ENCODE measurements at regions not wholly inside any gene's neighbourhood (a gene's known extent, or its start where the extent isn't known, plus 50 kb on each side); places are given as distances from the start of the nearest gene placed in this dataset.

DNA sequence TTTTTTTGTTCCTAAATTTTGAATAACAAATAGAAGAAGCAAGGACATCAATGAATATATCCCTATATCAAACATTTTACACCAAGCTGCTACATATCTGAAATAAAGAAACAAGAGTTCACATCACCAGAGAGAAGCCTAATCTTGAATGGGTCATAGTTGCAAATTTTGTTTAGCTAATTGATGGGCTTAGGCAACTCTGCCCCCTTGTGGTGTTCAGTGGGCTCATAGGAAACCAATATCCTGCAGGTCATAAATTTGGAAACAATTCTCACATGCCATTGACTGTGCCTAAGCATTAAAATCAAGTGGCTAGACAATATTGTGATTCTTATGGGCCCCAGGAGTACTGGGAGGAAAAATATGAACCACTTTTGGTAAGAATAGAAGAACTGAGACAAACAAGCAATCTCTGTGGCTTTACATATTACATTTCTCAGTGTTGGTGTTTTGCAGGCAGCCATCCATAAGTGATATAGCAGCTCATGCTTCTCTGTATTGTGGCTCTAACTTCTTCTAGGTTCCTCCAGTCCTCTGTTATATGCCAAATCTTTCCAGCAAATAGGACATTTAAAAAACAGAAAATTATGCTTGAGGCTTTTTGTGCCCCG lies 1262.8 kb upstream of the PRMT6 start:
- peak; percentile 45 for DNase-seq
- no CpG with 5 or more reads among the region's 1 CpG for WGBS (ENCODE audit: insufficient coverage)
- Mint-ChIP-seq H3K27me3 (no peaks in the 10 kb centered on the region), H3K9me3 (ENCODE audit: insufficient read depth) (no peaks in the 10 kb centered on the region), H3K4me3 (no peak overlapping the region), H3K4me1 (peaks cover 4% of the 10 kb centered on the region), H3K27ac (no peak overlapping the region)
- Histone ChIP-seq H3K36me3 (replicated peaks in 1 of 2; ENCODE audit: control extremely low read depth in 1 of 2, control insufficient read depth in 1 of 2, extremely low read depth in 1 of 2, insufficient read depth in 2 of 2, low read length in 1 of 2) (no peaks in the 10 kb centered on the region), H2AFZ (ENCODE audit: insufficient read depth, low read depth, low read length, poor library complexity, severe bottlenecking) (no peak overlapping the region), H3K4me2 (replicated peaks; ENCODE audit: low read depth, low read length, poor library complexity, severe bottlenecking) (no peak overlapping the region), H3K79me2 (ENCODE audit: control insufficient read depth, insufficient read depth, low read length) (no peaks in the 10 kb centered on the region), H3K27ac (ENCODE audit: low read length in 2 of 2) (no peak overlapping the region), H3K4me3 (ENCODE audit: control extremely low read depth in 1 of 5, extremely low read depth in 1 of 5, insufficient read depth in 1 of 5, low read depth in 2 of 5, low read length in 4 of 5) (no peak overlapping the region), H3K4me1 (ENCODE audit: control insufficient read depth in 2 of 2, insufficient read depth in 2 of 2, low read length in 2 of 2) (no peaks in the 10 kb centered on the region), H3K9me3 (ENCODE audit: control extremely low read depth in 1 of 3, control insufficient read depth in 2 of 3, insufficient read depth in 1 of 3, low read length in 2 of 3) (peaks cover 0 to 3% (median 0%) of the 10 kb centered on the region in 3 donors), H3K27me3 (replicated peaks in 1 of 4; ENCODE audit: control extremely low read depth in 1 of 4, control insufficient read depth in 3 of 4, insufficient read depth in 4 of 4, low read length in 3 of 4) (no peaks in the 10 kb centered on the region), H3K9ac (ENCODE audit: low read length) (no peak overlapping the region), H4K20me1 (ENCODE audit: control insufficient read depth, insufficient read depth, low read length, poor library complexity, severe bottlenecking) (no peaks in the 10 kb centered on the region)
- TF ChIP-seq EZH2 (IDR thresholded peaks at IDR 0.05; ENCODE audit: borderline replicate concordance, insufficient read depth, low read depth, low read length, poor library complexity, severe bottlenecking) = no peak
- TF ChIP-seq, protein P1, sequence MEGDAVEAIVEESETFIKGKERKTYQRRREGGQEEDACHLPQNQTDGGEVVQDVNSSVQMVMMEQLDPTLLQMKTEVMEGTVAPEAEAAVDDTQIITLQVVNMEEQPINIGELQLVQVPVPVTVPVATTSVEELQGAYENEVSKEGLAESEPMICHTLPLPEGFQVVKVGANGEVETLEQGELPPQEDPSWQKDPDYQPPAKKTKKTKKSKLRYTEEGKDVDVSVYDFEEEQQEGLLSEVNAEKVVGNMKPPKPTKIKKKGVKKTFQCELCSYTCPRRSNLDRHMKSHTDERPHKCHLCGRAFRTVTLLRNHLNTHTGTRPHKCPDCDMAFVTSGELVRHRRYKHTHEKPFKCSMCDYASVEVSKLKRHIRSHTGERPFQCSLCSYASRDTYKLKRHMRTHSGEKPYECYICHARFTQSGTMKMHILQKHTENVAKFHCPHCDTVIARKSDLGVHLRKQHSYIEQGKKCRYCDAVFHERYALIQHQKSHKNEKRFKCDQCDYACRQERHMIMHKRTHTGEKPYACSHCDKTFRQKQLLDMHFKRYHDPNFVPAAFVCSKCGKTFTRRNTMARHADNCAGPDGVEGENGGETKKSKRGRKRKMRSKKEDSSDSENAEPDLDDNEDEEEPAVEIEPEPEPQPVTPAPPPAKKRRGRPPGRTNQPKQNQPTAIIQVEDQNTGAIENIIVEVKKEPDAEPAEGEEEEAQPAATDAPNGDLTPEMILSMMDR (IDR thresholded peaks at IDR 0.05) = peak; percentile 66
- POLR2A ChIA-PET = no interaction called here
- CTCF ChIA-PET = interaction anchor here (0.5 to 2.1 kb wide), 5 partner anchors 9 to 1845 kb away, joined by 3 to 11 read pairs (median 5); no protein-coding TSS in a partner anchor
- no peak for ATAC-seq (ENCODE audit: low read depth)
- intact Hi-C loops (cut with micrococcal nuclease) = loop anchor here (5.0 kb wide), 2 partner anchors 1011 to 1846 kb away; no protein-coding TSS in a partner anchor

- ChIA-PET CTCF (no interaction called here), POLR2A (no interaction called here)
- WGBS (ENCODE audit: insufficient coverage) = 97% methylated on average over 30 of the region's 32 CpGs
- H3K79me2 ChIP-seq (ENCODE audit: control insufficient read depth, insufficient read depth, low read length) = no peaks in the 10 kb centered on the region
- H3K4me3 ChIP-seq (ENCODE audit: control extremely low read depth in 1 of 5, extremely low read depth in 1 of 5, insufficient read depth in 1 of 5, low read depth in 2 of 5, low read length in 4 of 5) = no peak overlapping the region
- no peaks in the 10 kb centered on the region for H3K36me3 ChIP-seq (replicated peaks in 1 of 2; ENCODE audit: control extremely low read depth in 1 of 2, control insufficient read depth in 1 of 2, extremely low read depth in 1 of 2, insufficient read depth in 2 of 2, low read length in 1 of 2)
- no peaks in the 10 kb centered on the region for H4K20me1 ChIP-seq (ENCODE audit: control insufficient read depth, insufficient read depth, low read length, poor library complexity, severe bottlenecking)
- H2AFZ ChIP-seq (ENCODE audit: insufficient read depth, low read depth, low read length, poor library complexity, severe bottlenecking) = no peak overlapping the region
- no peak overlapping the region for H3K9ac ChIP-seq (ENCODE audit: low read length)
- no peak overlapping the region for H3K27ac Mint-ChIP-seq
- peaks cover 4% of the 10 kb centered on the region for H3K4me1 Mint-ChIP-seq
- no peaks in the 10 kb centered on the region for H3K27me3 ChIP-seq (replicated peaks in 1 of 4; ENCODE audit: control extremely low read depth in 1 of 4, control insufficient read depth in 3 of 4, insufficient read depth in 4 of 4, low read length in 3 of 4)
- intact Hi-C loops (cut with micrococcal nuclease) = no loop called here
- no peaks in the 10 kb centered on the region for H3K4me1 ChIP-seq (ENCODE audit: control insufficient read depth in 2 of 2, insufficient read depth in 2 of 2, low read length in 2 of 2)
- no peak for ATAC-seq (ENCODE audit: low read depth)
- no peak overlapping the region for H3K4me2 ChIP-seq (replicated peaks; ENCODE audit: low read depth, low read length, poor library complexity, severe bottlenecking)
- H3K27me3 Mint-ChIP-seq = no peaks in the 10 kb centered on the region
- H3K9me3 ChIP-seq (ENCODE audit: control extremely low read depth in 1 of 3, control insufficient read depth in 2 of 3, insufficient read depth in 1 of 3, low read length in 2 of 3) = peaks cover 0 to 3% (median 0%) of the 10 kb centered on the region in 3 donors
- no peak for TF ChIP-seq EZH2 (IDR thresholded peaks at IDR 0.05; ENCODE audit: borderline replicate concordance, insufficient read depth, low read depth, low read length, poor library complexity, severe bottlenecking)
- TF ChIP-seq, protein P1 (IDR thresholded peaks at IDR 0.05) = no peak
- no peaks in the 10 kb centered on the region for H3K9me3 Mint-ChIP-seq (ENCODE audit: insufficient read depth)
- no peak for DNase-seq
- no peak overlapping the region for H3K27ac ChIP-seq (ENCODE audit: low read length in 2 of 2)
- no peak overlapping the region for H3K4me3 Mint-ChIP-seq
Measured at GRCh38 chr1:105795741-105796140, 1260.7 kb upstream of the PRMT6 start.
